ENCODE measurements at regions not wholly inside any gene's neighbourhood (a gene's known extent, or its start where the extent isn't known, plus 50 kb on each side); places are given as distances from the start of the nearest gene placed in this dataset.

DNA sequence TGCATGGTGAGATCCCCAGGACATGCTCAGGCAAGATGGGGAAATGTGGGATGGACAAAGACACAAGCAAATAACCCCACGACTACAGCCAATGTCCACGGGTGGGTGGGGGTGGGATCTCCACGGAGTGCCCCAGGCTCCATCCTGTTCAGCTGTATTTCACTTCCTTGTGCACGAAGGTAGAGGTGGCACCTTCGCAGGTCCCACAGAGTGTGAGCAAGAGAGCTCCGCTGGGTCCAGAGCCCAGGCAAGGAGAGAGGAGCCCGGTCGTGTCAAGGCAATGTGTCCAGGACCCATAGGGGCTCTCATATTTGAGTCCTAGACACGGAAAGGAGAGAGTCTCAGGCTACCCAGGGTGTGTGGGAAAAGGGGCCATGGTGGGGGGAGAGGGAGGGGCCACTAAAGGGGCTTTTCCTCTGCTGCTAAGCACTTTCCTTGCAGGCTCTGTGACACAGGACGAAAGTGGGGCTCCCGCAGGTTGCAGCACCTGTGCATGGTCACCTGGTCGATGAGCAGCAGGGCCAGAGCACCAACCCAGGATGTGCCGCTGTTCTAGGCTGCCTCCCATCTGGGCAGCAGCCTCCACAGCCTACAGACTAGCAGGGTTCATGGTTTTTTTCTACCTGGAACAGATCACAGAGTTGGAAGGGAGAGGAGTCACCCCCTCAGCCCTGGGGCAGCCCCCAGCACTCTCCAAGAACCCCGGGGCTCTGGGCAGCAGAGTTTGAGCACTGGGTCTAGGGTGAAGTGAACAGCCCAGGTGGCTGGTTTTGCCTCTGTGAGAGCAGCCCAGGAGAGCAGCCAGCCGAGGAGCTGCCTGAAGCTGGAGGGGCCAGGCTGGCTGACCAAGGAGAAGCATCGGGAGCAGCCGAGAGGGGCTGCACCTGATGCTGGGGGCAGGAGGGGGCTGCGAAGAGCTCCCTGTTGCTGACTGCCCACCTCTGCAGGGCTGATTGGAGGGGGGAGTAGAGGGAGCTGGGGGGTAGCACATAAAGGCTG lies 100.7 kb upstream of the MVB12B start:
- TF ChIP-seq CTCF (conservative IDR thresholded peaks at IDR 0.05) (no peak), ZFX (IDR thresholded peaks at IDR 0.05) (no peak)
- no peak overlapping the region for H3K27ac ChIP-seq

DNA sequence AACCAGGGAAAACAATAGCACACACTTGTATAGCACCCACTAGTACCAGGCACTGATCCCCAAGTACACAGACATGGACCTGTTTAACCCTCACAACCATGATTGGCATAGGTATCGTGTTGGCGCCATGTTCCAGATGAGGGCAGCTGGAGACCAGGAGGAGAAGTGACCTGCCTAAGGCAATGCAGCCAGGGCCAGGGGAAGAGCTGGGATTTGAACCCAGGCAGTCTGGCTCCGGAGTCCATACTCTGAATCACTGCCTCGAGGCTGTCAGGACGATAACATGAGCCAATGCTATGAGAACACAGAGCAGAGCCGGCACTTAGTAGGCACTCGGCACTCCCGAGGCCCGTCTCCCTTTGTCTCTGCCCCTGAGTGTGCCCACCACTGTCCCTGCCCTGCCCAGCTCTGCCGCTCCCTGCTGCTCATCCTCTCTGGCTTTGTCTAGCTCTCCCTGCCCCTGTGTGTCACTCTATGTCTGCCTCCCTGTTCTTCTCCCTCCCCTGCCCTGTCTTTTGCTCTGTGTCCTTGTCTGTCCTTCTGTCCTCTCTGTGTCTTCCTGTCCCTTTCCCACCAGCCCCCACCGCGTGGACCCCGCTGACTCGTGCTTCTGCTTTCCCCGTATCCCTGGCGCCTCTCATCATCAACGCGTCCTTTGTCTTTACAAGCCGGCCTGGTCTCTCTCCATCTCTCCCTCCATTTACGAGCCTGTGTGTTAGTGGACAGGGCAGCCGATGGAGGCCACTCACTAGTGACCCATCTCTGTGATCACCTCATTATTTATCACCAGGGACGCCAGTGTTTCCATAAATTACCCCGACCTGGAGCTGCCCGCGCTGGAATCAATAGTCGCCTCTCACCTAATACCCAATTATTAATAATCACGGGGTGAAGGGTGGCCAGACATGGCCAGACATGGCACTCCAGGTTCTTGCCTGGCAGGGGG lies 99.4 kb upstream of the MVB12B start:
- no peak for TF ChIP-seq CTCF (conservative IDR thresholded peaks at IDR 0.05)
- TF ChIP-seq ZFX (IDR thresholded peaks at IDR 0.05) = no peak
- no peak overlapping the region for H3K27ac ChIP-seq

DNA sequence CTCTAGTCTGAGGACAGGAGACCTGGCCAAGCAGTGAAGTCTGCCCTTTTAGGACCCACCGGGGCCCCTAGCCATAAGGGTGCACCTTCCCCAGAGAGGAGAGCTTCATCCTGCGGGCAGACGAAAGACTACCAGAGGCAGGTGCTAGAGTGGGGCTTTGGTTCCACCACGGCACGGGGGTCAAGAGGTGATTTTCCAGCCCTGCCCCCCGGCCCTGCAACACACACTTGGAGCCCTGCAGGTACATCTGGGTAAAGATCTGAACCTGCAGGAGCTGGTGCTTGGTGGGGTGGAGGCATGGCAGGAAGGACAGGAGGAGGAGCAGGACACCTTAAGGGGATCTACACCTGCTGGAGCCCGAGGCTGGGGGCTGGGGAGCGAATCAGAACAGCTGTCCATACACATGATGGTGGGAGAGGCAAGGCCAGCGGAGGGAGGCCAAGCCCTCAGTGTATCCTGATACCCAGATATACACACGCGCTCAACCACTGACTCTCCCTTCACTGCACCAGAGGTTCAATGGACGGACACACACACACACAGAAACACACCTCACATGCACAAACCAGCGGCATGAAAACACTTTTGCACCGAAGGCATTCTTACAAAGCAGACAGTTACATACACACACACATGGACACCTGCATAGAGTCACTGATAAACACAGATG lies 98.4 kb upstream of the MVB12B start:
- H3K27ac ChIP-seq = no peak overlapping the region
- no peak for TF ChIP-seq ZFX (IDR thresholded peaks at IDR 0.05)
- TF ChIP-seq CTCF (conservative IDR thresholded peaks at IDR 0.05) = no peak

- no peak overlapping the region for H3K27ac ChIP-seq
- no peak for TF ChIP-seq ZFX (IDR thresholded peaks at IDR 0.05)
- TF ChIP-seq CTCF (conservative IDR thresholded peaks at IDR 0.05) = peak; percentile 95
Measured at GRCh38 chr9:126228781-126229444, 97.7 kb upstream of the MVB12B start.

DNA sequence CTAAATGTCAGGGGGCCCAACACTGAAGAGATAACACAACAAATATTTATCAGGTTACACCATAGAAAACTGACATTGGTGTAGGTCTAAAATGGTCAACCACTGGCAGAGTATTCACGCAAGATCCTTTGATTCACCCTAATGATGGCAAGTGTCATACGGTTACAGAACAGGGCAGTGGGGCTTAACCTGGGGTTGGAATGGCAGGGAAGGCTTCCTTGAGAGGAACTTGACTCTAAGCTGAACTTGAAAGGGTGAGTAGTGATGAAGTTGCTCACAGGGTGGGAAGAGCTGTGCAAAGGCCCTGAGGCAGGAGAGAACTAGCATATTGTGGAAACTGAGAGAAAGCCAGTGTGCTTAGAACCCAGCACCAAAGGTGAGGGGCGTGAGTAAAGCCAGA lies 97.1 kb upstream of the MVB12B start:
- TF ChIP-seq CTCF (conservative IDR thresholded peaks at IDR 0.05) (no peak), ZFX (IDR thresholded peaks at IDR 0.05) (no peak)
- no peak overlapping the region for H3K27ac ChIP-seq

DNA sequence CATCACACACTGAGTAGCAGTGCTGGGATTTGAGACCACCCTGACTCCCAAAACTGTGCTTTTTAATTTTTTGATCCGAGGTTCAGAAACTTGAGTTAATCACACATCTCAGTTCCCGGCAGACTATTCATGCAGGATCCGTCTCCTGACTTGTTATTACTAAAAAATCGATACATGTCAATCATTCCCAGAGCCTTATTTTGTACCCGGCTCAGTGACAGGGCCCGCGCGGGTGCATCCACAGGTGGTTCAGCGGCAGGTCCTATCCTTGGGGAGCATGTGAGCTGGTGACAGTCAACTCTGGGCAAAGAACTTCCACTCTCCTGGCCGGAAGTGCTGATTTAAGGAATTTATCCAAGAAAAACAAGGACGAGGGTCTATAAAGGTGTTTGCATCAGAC lies 95.9 kb upstream of the MVB12B start:
- TF ChIP-seq CTCF (conservative IDR thresholded peaks at IDR 0.05) (no peak), ZFX (IDR thresholded peaks at IDR 0.05) (no peak)
- no peak overlapping the region for H3K27ac ChIP-seq

Data from C4-2B (cell line).